ENCODE measurements at regions not wholly inside any gene's neighbourhood (a gene's known extent, or its start where the extent isn't known, plus 50 kb on each side); places are given as distances from the start of the nearest gene placed in this dataset.

DNA sequence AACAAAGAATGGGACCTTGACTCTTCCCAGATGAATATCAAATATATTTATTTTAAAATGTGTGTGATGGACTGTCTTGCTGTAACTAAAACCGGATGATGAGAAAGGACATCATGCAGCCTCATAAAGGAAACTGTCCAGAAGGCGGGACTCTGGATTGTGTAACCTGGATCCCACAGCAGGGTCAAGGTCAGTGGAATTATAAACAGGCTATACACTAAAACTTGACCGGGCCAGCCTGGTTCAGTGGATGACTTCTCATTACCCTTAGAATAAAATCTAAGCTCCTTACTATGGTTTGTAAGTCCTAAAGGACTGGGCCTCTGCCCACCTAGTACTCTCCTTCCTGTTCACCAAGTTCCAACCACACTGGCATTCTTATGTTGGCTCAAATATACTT is 280.3 kb downstream of the ELAVL2 start:
- Histone ChIP-seq H3K27ac (no peak overlapping the region), H3K9me3 (no peaks in the 10 kb centered on the region), H3K4me3 (no peak overlapping the region), H3K27me3 (replicated peaks; ENCODE audit: insufficient read depth) (no peaks in the 10 kb centered on the region), H3K36me3 (no peaks in the 10 kb centered on the region), H3K4me1 (ENCODE audit: control insufficient read depth in 1 of 2, low read depth in 2 of 2) (no peaks in the 10 kb centered on the region)
- ATAC-seq (ENCODE audit: insufficient number of reproducible peaks, low FRiP score, low read depth): no peak
- TF ChIP-seq, protein P1, sequence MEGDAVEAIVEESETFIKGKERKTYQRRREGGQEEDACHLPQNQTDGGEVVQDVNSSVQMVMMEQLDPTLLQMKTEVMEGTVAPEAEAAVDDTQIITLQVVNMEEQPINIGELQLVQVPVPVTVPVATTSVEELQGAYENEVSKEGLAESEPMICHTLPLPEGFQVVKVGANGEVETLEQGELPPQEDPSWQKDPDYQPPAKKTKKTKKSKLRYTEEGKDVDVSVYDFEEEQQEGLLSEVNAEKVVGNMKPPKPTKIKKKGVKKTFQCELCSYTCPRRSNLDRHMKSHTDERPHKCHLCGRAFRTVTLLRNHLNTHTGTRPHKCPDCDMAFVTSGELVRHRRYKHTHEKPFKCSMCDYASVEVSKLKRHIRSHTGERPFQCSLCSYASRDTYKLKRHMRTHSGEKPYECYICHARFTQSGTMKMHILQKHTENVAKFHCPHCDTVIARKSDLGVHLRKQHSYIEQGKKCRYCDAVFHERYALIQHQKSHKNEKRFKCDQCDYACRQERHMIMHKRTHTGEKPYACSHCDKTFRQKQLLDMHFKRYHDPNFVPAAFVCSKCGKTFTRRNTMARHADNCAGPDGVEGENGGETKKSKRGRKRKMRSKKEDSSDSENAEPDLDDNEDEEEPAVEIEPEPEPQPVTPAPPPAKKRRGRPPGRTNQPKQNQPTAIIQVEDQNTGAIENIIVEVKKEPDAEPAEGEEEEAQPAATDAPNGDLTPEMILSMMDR (IDR thresholded peaks at IDR 0.05): no peak
- DNase-seq (ENCODE audit: low spot score): no peak

DNA sequence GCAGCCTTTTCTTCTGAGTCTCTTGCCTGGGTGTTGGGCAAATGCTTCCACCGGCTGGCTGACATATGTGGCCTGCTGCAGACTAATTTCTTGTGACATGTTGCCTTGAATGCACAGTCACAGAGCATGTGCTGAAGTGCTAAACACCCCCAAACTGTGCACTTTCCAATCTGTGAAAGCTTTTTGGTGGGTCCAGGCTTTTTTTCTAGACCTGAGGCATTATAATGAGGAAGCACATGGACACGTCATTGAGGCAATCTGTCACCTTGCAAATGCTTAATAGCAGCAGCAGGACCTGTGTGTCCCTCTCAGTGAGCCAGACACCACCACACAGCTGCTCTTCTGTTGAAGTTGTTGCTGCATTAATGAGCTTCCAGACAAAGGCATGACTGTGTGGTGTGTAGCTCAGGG is 274.7 kb downstream of the ELAVL2 start:
- Histone ChIP-seq H3K27me3 (replicated peaks; ENCODE audit: insufficient read depth) (no peaks in the 10 kb centered on the region), H3K4me1 (ENCODE audit: control insufficient read depth in 1 of 2, low read depth in 2 of 2) (no peaks in the 10 kb centered on the region), H3K4me3 (no peak overlapping the region), H3K9me3 (no peaks in the 10 kb centered on the region), H3K27ac (no peak overlapping the region), H3K36me3 (no peaks in the 10 kb centered on the region)
- ATAC-seq (ENCODE audit: insufficient number of reproducible peaks, low FRiP score, low read depth) (no peak), DNase-seq (ENCODE audit: low spot score) (no peak)
- TF ChIP-seq, protein P1 (IDR thresholded peaks at IDR 0.05): no peak

DNA sequence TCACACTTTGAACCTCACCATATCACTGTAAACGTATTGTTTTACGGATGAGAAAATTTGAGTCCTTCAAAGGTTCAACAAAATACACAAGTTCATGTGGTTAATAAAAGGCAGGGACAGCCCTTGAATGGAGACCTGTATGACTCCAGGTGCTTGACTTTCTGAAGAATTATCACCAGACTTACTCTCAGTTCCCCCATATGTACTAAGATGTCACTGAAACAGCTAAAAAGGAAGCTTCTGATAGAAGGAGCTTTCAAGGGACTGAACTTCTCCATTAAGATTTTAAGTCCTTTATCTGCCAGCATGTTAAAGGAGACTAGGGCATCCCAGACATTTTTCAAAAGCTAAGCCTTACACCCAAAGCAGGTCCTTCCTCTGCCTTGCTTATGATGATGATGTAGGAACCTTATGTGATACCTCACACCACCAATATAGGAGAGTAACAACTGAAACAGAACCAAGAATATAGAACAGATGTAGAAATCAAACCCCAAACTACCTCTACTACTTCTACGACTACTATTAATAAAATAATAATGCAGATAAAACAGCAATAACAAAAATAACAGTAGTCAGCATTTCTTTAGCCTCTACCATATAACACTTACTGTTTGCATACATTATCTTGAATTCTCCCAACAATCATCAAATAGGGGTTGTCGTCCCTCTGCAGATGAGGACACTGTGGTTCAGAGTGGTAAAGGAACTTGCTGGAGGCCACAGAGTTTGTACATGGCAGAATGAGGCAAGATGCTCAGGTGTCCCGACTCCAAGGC is 273.9 kb downstream of the ELAVL2 start:
- H3K9me3 ChIP-seq: no peaks in the 10 kb centered on the region
- no peak for DNase-seq (ENCODE audit: low spot score)
- no peaks in the 10 kb centered on the region for H3K4me1 ChIP-seq (ENCODE audit: control insufficient read depth in 1 of 2, low read depth in 2 of 2)
- TF ChIP-seq, protein P1 (IDR thresholded peaks at IDR 0.05): no peak
- no peak overlapping the region for H3K4me3 ChIP-seq
- no peaks in the 10 kb centered on the region for H3K36me3 ChIP-seq
- ATAC-seq (ENCODE audit: insufficient number of reproducible peaks, low FRiP score, low read depth): no peak
- no peak overlapping the region for H3K27ac ChIP-seq
- H3K27me3 ChIP-seq (replicated peaks; ENCODE audit: insufficient read depth): no peaks in the 10 kb centered on the region

DNA sequence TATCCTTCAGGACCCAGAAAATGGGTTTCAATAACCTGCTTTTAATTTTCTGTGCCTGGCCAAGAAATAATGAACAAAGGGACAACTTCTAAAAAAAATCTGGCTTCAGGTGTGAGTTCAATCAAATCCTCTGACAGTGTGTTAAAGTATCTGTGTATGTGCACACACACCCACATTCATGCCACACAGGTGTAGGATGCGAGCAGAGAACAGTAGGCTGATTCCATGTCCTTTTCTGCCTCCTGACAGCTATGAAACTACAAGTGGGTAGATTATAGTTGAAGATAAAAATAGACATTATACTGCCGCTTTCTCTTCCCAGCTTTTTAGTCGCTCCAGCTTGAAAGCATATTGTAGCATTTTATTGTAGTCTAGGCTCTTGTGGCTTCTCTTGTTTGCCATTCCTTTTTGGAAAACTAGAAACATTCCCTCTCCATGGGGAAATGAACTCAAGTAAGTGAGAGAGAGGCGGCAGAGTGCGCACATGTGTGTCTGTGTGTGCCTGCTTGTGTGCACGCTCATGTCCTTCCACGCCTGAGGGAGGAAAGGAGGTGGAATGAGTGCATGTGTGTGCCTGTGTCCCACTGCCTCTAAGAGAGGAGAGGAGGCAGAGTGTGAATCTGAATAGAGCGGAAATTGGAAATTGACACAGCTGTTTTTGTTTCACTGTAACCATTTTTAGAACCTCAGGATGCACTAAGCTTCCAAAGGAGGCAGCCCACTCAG is 273.0 kb downstream of the ELAVL2 start:
- no peaks in the 10 kb centered on the region for H3K27me3 ChIP-seq (replicated peaks; ENCODE audit: insufficient read depth)
- TF ChIP-seq, protein P1 (IDR thresholded peaks at IDR 0.05): no peak

DNA sequence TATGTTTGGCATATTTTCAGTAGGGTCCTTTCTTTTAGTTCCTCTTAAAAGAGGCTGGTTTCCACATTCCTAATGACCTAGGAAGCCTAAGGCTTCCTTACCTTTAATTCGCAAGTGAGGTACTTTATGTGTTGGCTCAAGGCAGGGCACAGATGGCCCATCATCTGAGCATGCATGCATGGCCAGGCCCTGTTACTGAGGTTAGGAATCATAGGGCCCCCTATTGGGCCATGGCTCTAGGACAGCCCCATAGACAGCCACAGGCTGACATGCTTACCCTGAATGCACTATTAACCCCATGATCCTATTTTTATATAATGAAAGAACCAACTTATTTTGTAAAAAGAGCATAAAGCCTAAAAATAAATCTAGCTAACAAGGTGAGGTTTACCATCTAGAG is 271.4 kb downstream of the ELAVL2 start:
- H3K9me3 ChIP-seq: no peaks in the 10 kb centered on the region
- no peak overlapping the region for H3K4me3 ChIP-seq
- H3K36me3 ChIP-seq: no peaks in the 10 kb centered on the region
- no peak overlapping the region for H3K27ac ChIP-seq
- TF ChIP-seq, protein P1 (IDR thresholded peaks at IDR 0.05): no peak
- ATAC-seq (ENCODE audit: insufficient number of reproducible peaks, low FRiP score, low read depth): no peak
- no peaks in the 10 kb centered on the region for H3K27me3 ChIP-seq (replicated peaks; ENCODE audit: insufficient read depth)
- DNase-seq (ENCODE audit: low spot score): no peak
- H3K4me1 ChIP-seq (ENCODE audit: control insufficient read depth in 1 of 2, low read depth in 2 of 2): no peaks in the 10 kb centered on the region

More for the DNA sequence above, 273.0 kb downstream of the ELAVL2 start:
- H3K4me3 ChIP-seq: no peak overlapping the region
- no peak for ATAC-seq (ENCODE audit: insufficient number of reproducible peaks, low FRiP score, low read depth)
- no peak for DNase-seq (ENCODE audit: low spot score)
- no peaks in the 10 kb centered on the region for H3K9me3 ChIP-seq
- no peaks in the 10 kb centered on the region for H3K36me3 ChIP-seq
- no peaks in the 10 kb centered on the region for H3K4me1 ChIP-seq (ENCODE audit: control insufficient read depth in 1 of 2, low read depth in 2 of 2)
- H3K27ac ChIP-seq: no peak overlapping the region

All from thoracic aorta (tissue), 2 donors.